ENCODE measurements at regions not wholly inside any gene's neighbourhood (a gene's known extent, or its start where the extent isn't known, plus 50 kb on each side); places are given as distances from the start of the nearest gene placed in this dataset.

- Histone ChIP-seq H3K9ac (ENCODE audit: low read length) (no peak overlapping the region), H3K4me1 (ENCODE audit: control insufficient read depth, insufficient read depth, low read length) (peaks cover 10% of the 10 kb centered on the region), H3K36me3 (ENCODE audit: control insufficient read depth, insufficient read depth, low read length) (no peaks in the 10 kb centered on the region), H3K4me3 (ENCODE audit: low read length) (no peak overlapping the region), H3K27me3 (ENCODE audit: control insufficient read depth, insufficient read depth, low read length) (no peaks in the 10 kb centered on the region), H3K9me3 (ENCODE audit: control insufficient read depth, low read length) (no peaks in the 10 kb centered on the region)
Measured at GRCh38 chr3:40851836-40852235, 327.1 kb downstream of the ZNF621 start.

- no peaks in the 10 kb centered on the region for H3K36me3 ChIP-seq (ENCODE audit: control insufficient read depth, insufficient read depth, low read length)
- no peaks in the 10 kb centered on the region for H3K9me3 ChIP-seq (ENCODE audit: control insufficient read depth, low read length)
- H3K27me3 ChIP-seq (ENCODE audit: control insufficient read depth, insufficient read depth, low read length): no peaks in the 10 kb centered on the region
- no peak overlapping the region for H3K4me3 ChIP-seq (ENCODE audit: low read length)
- peaks cover 2% of the 10 kb centered on the region for H3K4me1 ChIP-seq (ENCODE audit: control insufficient read depth, insufficient read depth, low read length)
- no peak overlapping the region for H3K9ac ChIP-seq (ENCODE audit: low read length)
Measured at GRCh38 chr3:40852712-40853111, 328.0 kb downstream of the ZNF621 start.

GRCh38 chr3:40853474-40853873 lies 328.7 kb downstream of the ZNF621 start:
- Histone ChIP-seq H3K4me1 (ENCODE audit: control insufficient read depth, insufficient read depth, low read length) (no peaks in the 10 kb centered on the region), H3K36me3 (ENCODE audit: control insufficient read depth, insufficient read depth, low read length) (no peaks in the 10 kb centered on the region), H3K9ac (ENCODE audit: low read length) (no peak overlapping the region), H3K27me3 (ENCODE audit: control insufficient read depth, insufficient read depth, low read length) (no peaks in the 10 kb centered on the region), H3K9me3 (ENCODE audit: control insufficient read depth, low read length) (no peaks in the 10 kb centered on the region), H3K4me3 (ENCODE audit: low read length) (no peak overlapping the region)

DNA sequence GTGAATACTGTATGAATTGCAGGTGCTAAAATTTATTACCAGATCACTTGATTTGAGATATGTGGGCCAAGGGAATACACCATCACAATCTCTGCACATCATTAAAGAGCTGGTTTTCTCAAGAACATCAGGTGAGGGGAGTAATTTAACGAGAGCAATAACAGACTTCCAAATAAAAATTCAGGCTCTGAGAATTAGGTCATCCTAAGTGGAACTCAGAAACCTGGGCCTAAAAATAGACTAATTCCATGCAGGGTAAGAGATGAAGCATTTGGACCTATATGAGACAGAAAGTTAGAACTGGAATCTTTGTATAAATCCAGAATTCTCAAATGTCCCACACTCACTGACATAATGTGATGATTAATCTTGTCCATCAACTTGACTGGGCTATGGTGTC lies 331.1 kb downstream of the ZNF621 start:
- Histone ChIP-seq H3K4me1 (ENCODE audit: control insufficient read depth, insufficient read depth, low read length) (no peaks in the 10 kb centered on the region), H3K9me3 (ENCODE audit: control insufficient read depth, low read length) (no peaks in the 10 kb centered on the region), H3K36me3 (ENCODE audit: control insufficient read depth, insufficient read depth, low read length) (no peaks in the 10 kb centered on the region), H3K27me3 (ENCODE audit: control insufficient read depth, insufficient read depth, low read length) (no peaks in the 10 kb centered on the region), H3K4me3 (ENCODE audit: low read length) (no peak overlapping the region), H3K9ac (ENCODE audit: low read length) (no peak overlapping the region)

GRCh38 chr3:40858364-40859115 lies 333.8 kb downstream of the ZNF621 start:
- H3K27me3 ChIP-seq (ENCODE audit: control insufficient read depth, insufficient read depth, low read length): no peaks in the 10 kb centered on the region
- no peaks in the 10 kb centered on the region for H3K36me3 ChIP-seq (ENCODE audit: control insufficient read depth, insufficient read depth, low read length)
- no peak overlapping the region for H3K4me3 ChIP-seq (ENCODE audit: low read length)
- no peaks in the 10 kb centered on the region for H3K4me1 ChIP-seq (ENCODE audit: control insufficient read depth, insufficient read depth, low read length)
- H3K9me3 ChIP-seq (ENCODE audit: control insufficient read depth, low read length): no peaks in the 10 kb centered on the region
- no peak overlapping the region for H3K9ac ChIP-seq (ENCODE audit: low read length)

- no peaks in the 10 kb centered on the region for H3K9me3 ChIP-seq (ENCODE audit: control insufficient read depth, low read length)
- no peaks in the 10 kb centered on the region for H3K27me3 ChIP-seq (ENCODE audit: control insufficient read depth, insufficient read depth, low read length)
- H3K4me1 ChIP-seq (ENCODE audit: control insufficient read depth, insufficient read depth, low read length): no peaks in the 10 kb centered on the region
- no peak overlapping the region for H3K9ac ChIP-seq (ENCODE audit: low read length)
- no peak overlapping the region for H3K4me3 ChIP-seq (ENCODE audit: low read length)
- no peaks in the 10 kb centered on the region for H3K36me3 ChIP-seq (ENCODE audit: control insufficient read depth, insufficient read depth, low read length)
Measured at GRCh38 chr3:40862946-40863345, 336.4 kb upstream of the CTNNB1 start.

DNA sequence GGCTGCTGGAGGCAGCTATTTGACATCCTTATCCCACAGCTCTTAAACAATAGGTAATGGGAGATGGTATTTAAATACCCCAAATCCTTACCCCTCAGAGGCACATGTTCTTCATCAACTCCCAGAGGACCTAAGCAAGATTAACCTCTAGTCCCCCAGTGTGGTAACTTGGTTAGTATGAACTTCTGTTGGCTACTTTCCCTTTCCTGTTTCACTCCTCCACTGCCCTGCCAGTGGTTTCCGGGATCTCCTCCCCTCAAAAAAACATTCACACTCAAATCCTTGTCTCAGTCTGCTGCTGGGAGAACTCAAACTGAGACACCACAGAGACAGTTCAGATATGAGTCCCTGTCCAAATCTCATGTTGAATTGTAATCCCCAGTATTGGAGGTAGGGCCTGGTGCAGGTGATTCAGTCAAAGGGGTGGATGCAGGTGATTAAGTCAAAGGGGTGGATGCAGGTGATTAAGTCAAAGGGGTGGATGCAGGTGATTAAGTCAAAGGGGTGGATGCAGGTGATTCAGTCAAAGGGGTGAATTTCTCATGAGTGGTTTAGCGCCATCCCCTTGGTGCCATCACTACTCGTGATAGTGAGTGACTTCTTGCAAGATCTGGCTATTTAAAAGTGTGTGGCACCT lies 335.0 kb upstream of the CTNNB1 start:
- no peak overlapping the region for H3K4me3 ChIP-seq (ENCODE audit: low read length)
- no peaks in the 10 kb centered on the region for H3K9me3 ChIP-seq (ENCODE audit: control insufficient read depth, low read length)
- no peaks in the 10 kb centered on the region for H3K27me3 ChIP-seq (ENCODE audit: control insufficient read depth, insufficient read depth, low read length)
- H3K36me3 ChIP-seq (ENCODE audit: control insufficient read depth, insufficient read depth, low read length): no peaks in the 10 kb centered on the region
- no peaks in the 10 kb centered on the region for H3K4me1 ChIP-seq (ENCODE audit: control insufficient read depth, insufficient read depth, low read length)
- H3K9ac ChIP-seq (ENCODE audit: low read length): no peak overlapping the region

- Histone ChIP-seq H3K9me3 (ENCODE audit: control insufficient read depth, low read length) (no peaks in the 10 kb centered on the region), H3K27me3 (ENCODE audit: control insufficient read depth, insufficient read depth, low read length) (no peaks in the 10 kb centered on the region), H3K4me3 (ENCODE audit: low read length) (no peak overlapping the region), H3K9ac (ENCODE audit: low read length) (no peak overlapping the region), H3K36me3 (ENCODE audit: control insufficient read depth, insufficient read depth, low read length) (no peaks in the 10 kb centered on the region), H3K4me1 (ENCODE audit: control insufficient read depth, insufficient read depth, low read length) (no peaks in the 10 kb centered on the region)
Measured at GRCh38 chr3:40864915-40865314, 334.4 kb upstream of the CTNNB1 start.

DNA sequence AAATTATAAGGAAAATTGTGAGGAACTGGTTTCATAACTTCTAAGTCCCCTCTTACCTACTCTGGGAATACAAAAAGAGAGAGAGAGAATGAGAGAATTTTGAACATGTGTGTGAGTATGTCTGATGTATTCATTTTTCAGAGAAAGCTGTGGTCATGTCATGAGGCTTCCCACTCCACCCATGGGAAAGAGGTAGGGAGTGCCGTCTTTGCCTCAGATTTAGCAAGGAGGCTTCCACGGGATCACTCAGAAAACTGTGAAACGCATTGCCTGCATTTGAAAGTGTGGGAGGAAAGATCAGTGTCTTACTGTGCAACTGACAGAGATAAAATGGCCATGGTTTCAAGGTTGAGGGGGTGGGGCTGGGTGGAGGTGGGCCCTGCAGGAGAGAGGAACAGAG lies 331.5 kb upstream of the CTNNB1 start:
- no peak overlapping the region for H3K4me3 ChIP-seq (ENCODE audit: low read length)
- H3K27me3 ChIP-seq (ENCODE audit: control insufficient read depth, insufficient read depth, low read length): no peaks in the 10 kb centered on the region
- no peaks in the 10 kb centered on the region for H3K36me3 ChIP-seq (ENCODE audit: control insufficient read depth, insufficient read depth, low read length)
- H3K9ac ChIP-seq (ENCODE audit: low read length): no peak overlapping the region
- no peaks in the 10 kb centered on the region for H3K9me3 ChIP-seq (ENCODE audit: control insufficient read depth, low read length)
- H3K4me1 ChIP-seq (ENCODE audit: control insufficient read depth, insufficient read depth, low read length): no peaks in the 10 kb centered on the region

DNA sequence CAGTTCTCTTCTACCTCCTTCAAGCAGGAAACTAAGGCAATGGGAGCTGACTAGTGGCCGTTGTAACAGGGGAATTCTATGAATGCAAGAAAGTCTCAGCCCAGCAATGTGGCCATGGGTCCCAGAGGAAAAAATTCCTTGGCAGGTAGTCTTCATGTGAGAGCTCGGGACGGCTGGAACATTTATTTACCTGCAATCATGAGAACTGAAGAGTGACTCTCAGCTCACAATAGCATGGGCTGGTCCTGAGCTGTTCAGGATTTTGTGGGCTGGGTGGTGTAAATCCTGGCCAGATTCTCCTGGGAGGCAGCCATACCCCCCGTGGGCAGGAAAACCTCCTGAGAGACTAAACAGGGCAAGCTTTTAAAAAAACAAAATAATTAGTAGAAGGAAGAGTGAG lies 330.3 kb upstream of the CTNNB1 start:
- no peak overlapping the region for H3K4me3 ChIP-seq (ENCODE audit: low read length)
- H3K4me1 ChIP-seq (ENCODE audit: control insufficient read depth, insufficient read depth, low read length): no peaks in the 10 kb centered on the region
- no peaks in the 10 kb centered on the region for H3K9me3 ChIP-seq (ENCODE audit: control insufficient read depth, low read length)
- no peaks in the 10 kb centered on the region for H3K36me3 ChIP-seq (ENCODE audit: control insufficient read depth, insufficient read depth, low read length)
- no peaks in the 10 kb centered on the region for H3K27me3 ChIP-seq (ENCODE audit: control insufficient read depth, insufficient read depth, low read length)
- H3K9ac ChIP-seq (ENCODE audit: low read length): no peak overlapping the region

DNA sequence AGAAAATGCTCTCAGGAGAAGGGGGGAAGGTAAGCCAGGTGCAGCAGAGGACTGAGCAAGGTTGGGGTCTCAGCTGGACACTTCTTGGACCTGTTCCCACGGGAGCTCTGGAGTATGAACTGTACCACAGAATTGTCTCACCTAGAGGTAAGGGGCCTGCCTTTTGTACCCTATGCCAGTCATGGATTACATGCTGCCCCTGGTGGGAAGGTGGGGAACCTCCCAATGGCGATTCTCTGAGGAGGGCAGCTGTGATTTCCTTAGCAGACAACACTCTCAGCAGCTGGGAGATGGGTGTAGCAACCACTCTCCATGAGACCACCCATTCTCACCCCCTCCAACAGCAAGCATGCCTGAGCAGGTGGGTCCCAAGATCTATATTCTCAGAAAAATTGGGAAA lies 329.4 kb upstream of the CTNNB1 start:
- Histone ChIP-seq H3K27me3 (ENCODE audit: control insufficient read depth, insufficient read depth, low read length) (no peaks in the 10 kb centered on the region), H3K9ac (ENCODE audit: low read length) (no peak overlapping the region), H3K4me1 (ENCODE audit: control insufficient read depth, insufficient read depth, low read length) (no peaks in the 10 kb centered on the region), H3K4me3 (ENCODE audit: low read length) (no peak overlapping the region), H3K36me3 (ENCODE audit: control insufficient read depth, insufficient read depth, low read length) (no peaks in the 10 kb centered on the region), H3K9me3 (ENCODE audit: control insufficient read depth, low read length) (no peaks in the 10 kb centered on the region)

- Histone ChIP-seq H3K9me3 (ENCODE audit: control insufficient read depth, low read length) (no peaks in the 10 kb centered on the region), H3K36me3 (ENCODE audit: control insufficient read depth, insufficient read depth, low read length) (no peaks in the 10 kb centered on the region)
Measured at GRCh38 chr3:40871394-40871793, 327.9 kb upstream of the CTNNB1 start.

More at GRCh38 chr3:40871394-40871793, 327.9 kb upstream of the CTNNB1 start:
- no peak overlapping the region for H3K4me3 ChIP-seq (ENCODE audit: low read length)
- no peaks in the 10 kb centered on the region for H3K4me1 ChIP-seq (ENCODE audit: control insufficient read depth, insufficient read depth, low read length)
- H3K27me3 ChIP-seq (ENCODE audit: control insufficient read depth, insufficient read depth, low read length): no peaks in the 10 kb centered on the region
- no peak overlapping the region for H3K9ac ChIP-seq (ENCODE audit: low read length)

Data from mucosa of stomach (tissue), 1 donor.